Lower lobe of right lung (tissue), 2 donors: ENCODE measurements at regions not wholly inside any gene's neighbourhood (a gene's known extent, or its start where the extent isn't known, plus 50 kb on each side); places are given as distances from the start of the nearest gene placed in this dataset.

Experiments used
- ATAC-seq, 2 donors: fragments of 200-7000 bp; cut with Tn5 transposase; one replicate each; pipeline ENCODE4 v1.9.1; 2020 to 2022; ENCODE audit warnings: mild to moderate bottlenecking in 2 of 2, moderate library complexity in 2 of 2
- DNase-seq: peaks from one replicate; pipeline ENCODE4 v3.0.0-alpha.2; 2020
- H3K27ac ChIP-seq: fragments of 200-600 bp; one replicate; pipeline ENCODE4 v1.8.0; 2022
- H3K27me3 ChIP-seq: fragments of 200-600 bp; one replicate; pipeline ENCODE4 v1.8.0; 2022; ENCODE audit warnings: low read depth
- H3K36me3 ChIP-seq: fragments of 200-600 bp; one replicate; pipeline ENCODE4 v1.8.0; 2022; ENCODE audit warnings: mild to moderate bottlenecking
- H3K4me1 ChIP-seq: fragments of 200-600 bp; one replicate; pipeline ENCODE4 v1.8.0; 2022
- H3K4me3 ChIP-seq: fragments of 200-600 bp; one replicate; pipeline ENCODE4 v1.8.0; 2022; ENCODE audit warnings: mild to moderate bottlenecking
- H3K9me3 ChIP-seq: fragments of 200-600 bp; one replicate; pipeline ENCODE4 v1.8.0; 2022
- intact Hi-C: fragments of 100-400 bp; cut with DNase I; formaldehyde crosslinking; loops from one replicate; pipeline ENCODE4 v1.11.0; 2022
- TF ChIP-seq, protein P1 (sequence below): fragments of 200-600 bp; IDR thresholded peaks from one replicate; pipeline ENCODE4 v1.8.0; 2022; ENCODE audit warnings: antibody characterized with exemption, mild to moderate bottlenecking
- donor health status: DM: no; HTN: yes; CAD: no; lungs with severe emphysema.

DNA sequence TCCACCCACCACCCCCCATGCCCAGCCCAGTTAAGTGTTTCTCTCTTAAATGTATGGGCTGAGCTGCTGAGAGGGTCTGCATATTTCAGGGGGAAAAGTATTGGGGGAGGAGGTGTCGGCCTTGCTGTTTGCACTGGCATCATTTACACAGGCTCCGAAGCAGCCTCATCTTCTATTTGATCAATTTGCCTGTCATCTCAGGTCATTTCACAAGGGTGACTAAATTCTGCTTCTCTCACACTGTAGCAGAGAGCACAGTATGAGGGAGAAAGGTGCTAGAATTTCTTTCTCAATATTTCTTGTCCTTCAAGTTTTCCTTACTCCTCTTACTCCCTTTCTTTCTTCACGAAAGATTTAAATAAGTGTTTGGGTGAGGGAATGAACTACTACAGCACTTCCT, 135.9 kb downstream of the AACS start:
- DNase-seq (no peak), ATAC-seq (no peak)
- Histone ChIP-seq H3K9me3 (no peaks in the 10 kb centered on the region), H3K4me1 (no peaks in the 10 kb centered on the region), H3K27me3 (peaks cover 7% of the 10 kb centered on the region), H3K36me3 (no peaks in the 10 kb centered on the region), H3K27ac (no peak overlapping the region), H3K4me3 (no peak overlapping the region)
- TF ChIP-seq, protein P1, sequence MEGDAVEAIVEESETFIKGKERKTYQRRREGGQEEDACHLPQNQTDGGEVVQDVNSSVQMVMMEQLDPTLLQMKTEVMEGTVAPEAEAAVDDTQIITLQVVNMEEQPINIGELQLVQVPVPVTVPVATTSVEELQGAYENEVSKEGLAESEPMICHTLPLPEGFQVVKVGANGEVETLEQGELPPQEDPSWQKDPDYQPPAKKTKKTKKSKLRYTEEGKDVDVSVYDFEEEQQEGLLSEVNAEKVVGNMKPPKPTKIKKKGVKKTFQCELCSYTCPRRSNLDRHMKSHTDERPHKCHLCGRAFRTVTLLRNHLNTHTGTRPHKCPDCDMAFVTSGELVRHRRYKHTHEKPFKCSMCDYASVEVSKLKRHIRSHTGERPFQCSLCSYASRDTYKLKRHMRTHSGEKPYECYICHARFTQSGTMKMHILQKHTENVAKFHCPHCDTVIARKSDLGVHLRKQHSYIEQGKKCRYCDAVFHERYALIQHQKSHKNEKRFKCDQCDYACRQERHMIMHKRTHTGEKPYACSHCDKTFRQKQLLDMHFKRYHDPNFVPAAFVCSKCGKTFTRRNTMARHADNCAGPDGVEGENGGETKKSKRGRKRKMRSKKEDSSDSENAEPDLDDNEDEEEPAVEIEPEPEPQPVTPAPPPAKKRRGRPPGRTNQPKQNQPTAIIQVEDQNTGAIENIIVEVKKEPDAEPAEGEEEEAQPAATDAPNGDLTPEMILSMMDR = no peak
- intact Hi-C loops = no loop called here

DNA sequence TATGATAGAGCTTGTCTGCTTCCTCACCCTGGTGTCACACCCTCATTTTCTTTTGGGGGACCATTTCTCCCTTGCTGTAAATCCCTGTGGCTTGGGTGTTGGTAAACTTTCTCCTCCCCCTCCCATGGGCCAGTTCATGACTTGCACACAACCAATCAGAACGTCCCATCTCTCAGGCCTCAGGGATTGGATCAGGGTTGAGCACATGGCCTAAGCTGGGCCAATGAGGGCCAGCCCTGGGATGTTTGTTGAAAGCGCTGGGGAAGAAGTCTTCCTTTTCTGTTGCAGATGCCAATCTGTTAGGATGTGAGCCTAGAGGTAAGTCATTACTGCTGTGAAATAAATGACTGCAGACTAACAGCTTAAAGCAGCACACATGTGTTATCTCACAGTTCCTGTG, 136.7 kb downstream of the AACS start:
- Histone ChIP-seq H3K9me3 (no peaks in the 10 kb centered on the region), H3K36me3 (no peaks in the 10 kb centered on the region), H3K4me1 (no peaks in the 10 kb centered on the region), H3K27ac (no peak overlapping the region), H3K4me3 (no peak overlapping the region), H3K27me3 (peaks cover 7% of the 10 kb centered on the region)
- DNase-seq (no peak), ATAC-seq (no peak)
- TF ChIP-seq, protein P1 = no peak
- intact Hi-C loops = no loop called here

DNA sequence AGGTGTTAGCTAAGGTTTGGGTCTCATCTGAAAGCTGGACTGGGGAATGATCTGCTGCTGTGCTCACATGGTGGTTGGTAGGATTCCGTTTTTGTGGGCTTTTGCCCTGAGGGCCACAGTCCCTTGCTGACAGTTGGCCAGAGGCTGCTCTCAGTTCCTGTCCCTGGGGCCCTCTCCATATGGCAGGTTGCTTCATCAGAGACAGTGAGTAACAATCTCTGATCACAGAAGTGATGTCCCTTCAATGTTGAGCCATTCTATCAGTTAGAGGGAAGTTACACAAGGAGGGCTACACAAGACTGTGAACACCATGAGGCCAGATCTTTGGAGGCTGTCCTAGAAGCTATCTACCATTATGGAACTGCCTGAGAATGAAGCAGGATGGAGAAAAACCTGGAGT, 137.2 kb downstream of the AACS start:
- H3K4me3 ChIP-seq = no peak overlapping the region
- TF ChIP-seq, protein P1 = no peak
- no peaks in the 10 kb centered on the region for H3K36me3 ChIP-seq
- no peak overlapping the region for H3K27ac ChIP-seq
- intact Hi-C loops = no loop called here
- DNase-seq (no peak), ATAC-seq (no peak)
- no peaks in the 10 kb centered on the region for H3K9me3 ChIP-seq
- no peaks in the 10 kb centered on the region for H3K4me1 ChIP-seq
- H3K27me3 ChIP-seq = peaks cover 7% of the 10 kb centered on the region

DNA sequence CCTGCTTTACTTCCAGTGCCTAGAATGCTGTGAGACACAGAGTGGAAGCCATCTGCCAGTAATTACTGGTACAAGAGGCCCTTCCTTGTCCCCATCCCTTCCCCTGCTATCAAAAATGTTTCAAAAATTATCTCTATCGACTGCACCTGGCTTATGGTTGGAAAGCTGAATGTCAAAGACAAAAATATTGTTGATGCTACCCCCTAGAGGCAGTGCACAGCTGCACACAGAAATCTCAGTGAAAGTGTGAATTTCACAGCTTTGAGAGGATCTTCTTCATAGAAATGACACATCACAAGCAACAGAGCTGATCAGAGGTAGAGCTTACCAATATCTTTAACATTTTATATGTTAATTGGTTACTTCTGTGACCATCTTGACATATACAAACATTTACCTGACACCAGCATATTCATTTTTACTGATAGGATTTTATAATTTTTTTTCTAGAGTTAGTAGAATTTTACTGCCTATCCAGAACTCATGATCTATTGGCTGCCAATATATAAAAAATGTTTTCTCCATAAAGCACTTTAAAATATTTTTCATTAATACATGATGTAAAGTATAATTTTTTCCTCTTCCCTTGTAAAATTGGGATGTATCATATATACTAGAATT, 138.0 kb downstream of the AACS start:
- no peak for ATAC-seq
- Histone ChIP-seq H3K36me3 (no peaks in the 10 kb centered on the region), H3K4me1 (no peaks in the 10 kb centered on the region), H3K4me3 (no peak overlapping the region), H3K9me3 (no peaks in the 10 kb centered on the region), H3K27me3 (peaks cover 7% of the 10 kb centered on the region), H3K27ac (no peak overlapping the region)
- intact Hi-C loops = no loop called here
- TF ChIP-seq, protein P1 = peak; percentile 38
- DNase-seq = no peak

DNA sequence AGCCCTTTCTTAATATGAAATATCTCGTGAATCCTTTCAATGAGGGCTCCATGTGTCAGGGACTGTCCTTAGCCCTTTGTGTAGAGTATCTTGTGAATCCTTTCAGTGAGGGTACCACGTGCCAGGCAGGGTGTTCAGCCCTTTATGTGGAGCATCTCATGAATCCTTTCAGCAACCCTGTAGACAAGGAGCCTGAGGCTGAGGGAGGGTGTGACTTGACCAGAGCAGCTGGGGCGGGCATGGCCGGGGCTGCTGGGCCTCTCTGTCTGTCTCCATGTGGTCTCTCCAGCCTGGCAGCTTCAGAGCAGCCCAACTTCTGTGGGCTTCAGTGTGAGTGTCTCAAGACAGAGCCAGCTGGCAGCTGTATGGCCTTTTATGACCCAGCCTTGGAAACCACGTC, 140.2 kb downstream of the AACS start:
- H3K4me3 ChIP-seq = no peak overlapping the region
- no peak for ATAC-seq
- intact Hi-C loops = no loop called here
- H3K4me1 ChIP-seq = no peaks in the 10 kb centered on the region
- H3K36me3 ChIP-seq = no peaks in the 10 kb centered on the region
- no peaks in the 10 kb centered on the region for H3K9me3 ChIP-seq
- no peak overlapping the region for H3K27ac ChIP-seq
- DNase-seq = no peak
- H3K27me3 ChIP-seq = peaks cover 5% of the 10 kb centered on the region
- TF ChIP-seq, protein P1 = no peak
